Stimulated activated CD8-positive, alpha-beta memory T cell treated with anti-CD3 and anti-CD28 coated beads, Interleukin-4, amount 100 ng/mL, for 4 hours (primary cell): ENCODE measurements at regions not wholly inside any gene's neighbourhood (a gene's known extent, or its start where the extent isn't known, plus 50 kb on each side); places are given as distances from the start of the nearest gene placed in this dataset.
"Not testable (repeated sequence)": the region's sequence is repeated elsewhere in the genome, so short reads cannot be mapped to it uniquely, and the experiment has no call there.

ENCODE experiments used
- DNase-seq, 2 donors: peaks; one replicate each; pipeline ENCODE4 v3.0.0-alpha.2; 2020; ENCODE audit warnings: low read depth in 2 of 2, low spot score in 1 of 2

DNA sequence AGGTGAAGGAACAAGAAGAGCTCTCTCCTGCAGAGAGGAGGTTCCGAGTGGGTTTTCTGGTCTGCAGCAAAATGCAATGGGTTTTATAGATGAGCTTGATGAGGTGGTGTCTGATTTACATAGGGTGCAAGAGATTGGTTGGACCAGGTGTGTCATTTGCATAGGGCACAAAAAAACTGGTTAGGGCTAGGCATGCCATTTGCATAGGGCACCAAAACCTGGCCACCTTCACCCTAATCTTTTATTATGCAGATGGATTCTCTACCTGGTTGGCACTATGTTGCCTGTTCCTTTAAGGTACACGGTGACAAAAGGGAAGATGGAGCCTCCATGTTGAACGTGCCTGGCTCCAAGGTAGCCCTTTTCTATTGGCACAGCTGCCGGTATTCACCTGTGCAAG, 94.5 kb upstream of the PRKX start:
- DNase-seq = no peak

DNA sequence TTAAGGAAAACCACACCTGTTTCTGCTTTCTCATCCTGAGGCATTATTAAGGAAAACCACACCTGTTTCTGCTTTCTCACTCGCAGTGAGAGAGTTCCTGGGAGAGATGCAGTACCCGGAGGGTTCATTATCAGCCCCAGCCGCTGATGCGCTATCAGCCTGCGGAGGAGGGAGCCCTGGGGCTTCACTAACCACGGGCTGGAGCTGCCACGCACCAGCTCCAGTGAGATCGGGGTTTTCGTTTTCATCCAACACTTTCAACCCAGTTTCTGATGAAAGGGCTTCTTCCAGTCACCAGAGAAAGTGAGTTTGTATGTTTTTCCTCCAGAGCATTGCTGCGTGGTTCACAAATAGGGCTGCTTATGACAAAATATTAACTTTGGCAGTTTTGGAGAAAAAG, 93.2 kb upstream of the PRKX start:
- DNase-seq = no peak

DNA sequence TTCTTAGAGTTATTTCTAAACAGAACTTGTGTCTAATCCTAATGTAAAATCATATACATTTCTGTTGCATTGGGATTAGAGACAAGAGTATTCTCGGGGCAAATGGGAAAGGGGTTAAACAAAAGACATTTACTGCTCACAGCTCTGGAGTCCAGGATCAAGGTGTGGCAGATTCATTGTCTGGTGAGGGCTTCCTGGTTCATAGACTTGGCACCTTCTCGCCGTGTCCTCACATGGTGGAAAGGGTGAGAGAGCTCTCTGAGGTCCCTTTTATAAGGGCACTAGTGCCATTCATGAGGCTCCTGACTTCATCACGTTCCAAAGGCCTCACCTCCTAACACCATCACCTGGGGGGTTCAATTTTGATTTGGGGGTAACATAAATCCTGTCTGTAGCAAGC, 90.3 kb upstream of the PRKX start:
- DNase-seq = no peak

DNA sequence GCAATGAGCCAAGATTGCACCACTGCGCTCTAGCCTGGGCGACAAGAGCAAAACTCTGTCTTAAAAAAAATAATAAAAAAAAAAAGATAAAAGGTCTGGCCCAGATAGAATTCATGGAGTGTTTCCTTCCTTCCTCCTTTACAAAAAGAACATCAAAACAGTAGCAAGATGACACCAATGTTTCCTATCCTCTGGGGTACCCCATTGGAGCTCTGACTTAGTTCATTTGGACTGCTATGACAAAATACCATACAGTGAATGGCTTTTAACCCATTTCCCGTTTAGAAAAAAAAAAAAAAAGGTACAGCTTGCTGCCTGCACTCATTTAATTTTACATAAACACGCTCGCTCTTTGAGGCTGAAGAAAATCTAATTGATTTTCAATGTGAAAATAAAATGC, 89.9 kb upstream of the PRKX start:
- DNase-seq = no peak

DNA sequence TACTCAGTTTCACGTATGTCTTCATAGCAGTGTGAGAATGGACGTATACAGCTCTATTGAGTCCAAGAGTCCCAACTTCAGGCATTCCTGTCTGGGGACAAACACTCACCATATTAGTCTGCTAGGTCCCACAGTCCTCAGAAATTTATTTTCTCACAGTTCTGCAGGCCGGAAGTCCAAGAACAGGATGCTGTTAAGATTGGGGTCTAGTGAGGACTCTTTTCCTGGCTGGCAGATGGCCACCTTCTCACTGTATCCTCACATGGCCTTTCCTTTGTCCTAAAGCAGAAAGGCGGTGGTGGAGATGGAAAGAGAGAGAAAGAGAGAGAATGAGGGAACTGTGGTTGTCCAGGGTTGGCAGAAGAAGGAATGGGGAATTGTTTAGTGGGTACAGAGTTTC, 82.0 kb upstream of the PRKX start:
- DNase-seq = not testable (repeated sequence)

DNA sequence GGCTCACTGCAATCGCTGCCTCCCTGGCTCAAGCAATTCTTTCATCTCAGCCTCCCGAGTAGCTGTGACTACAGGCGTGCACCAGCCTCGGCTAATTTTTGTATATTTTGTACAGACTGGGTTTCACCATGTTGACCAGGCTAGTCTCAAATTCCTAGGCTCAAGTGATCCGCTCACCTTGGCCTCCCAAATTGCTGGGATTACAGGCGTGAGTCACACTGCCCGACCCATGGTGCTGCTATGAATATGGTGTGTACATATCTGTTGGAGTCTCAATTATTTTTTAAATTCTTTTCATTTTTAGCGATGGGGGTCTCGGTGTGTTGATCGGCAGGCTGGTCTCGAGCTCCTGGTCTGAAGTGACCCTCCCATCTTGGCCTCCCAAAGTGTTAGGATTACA, 78.0 kb upstream of the PRKX start:
- DNase-seq = no peak

DNA sequence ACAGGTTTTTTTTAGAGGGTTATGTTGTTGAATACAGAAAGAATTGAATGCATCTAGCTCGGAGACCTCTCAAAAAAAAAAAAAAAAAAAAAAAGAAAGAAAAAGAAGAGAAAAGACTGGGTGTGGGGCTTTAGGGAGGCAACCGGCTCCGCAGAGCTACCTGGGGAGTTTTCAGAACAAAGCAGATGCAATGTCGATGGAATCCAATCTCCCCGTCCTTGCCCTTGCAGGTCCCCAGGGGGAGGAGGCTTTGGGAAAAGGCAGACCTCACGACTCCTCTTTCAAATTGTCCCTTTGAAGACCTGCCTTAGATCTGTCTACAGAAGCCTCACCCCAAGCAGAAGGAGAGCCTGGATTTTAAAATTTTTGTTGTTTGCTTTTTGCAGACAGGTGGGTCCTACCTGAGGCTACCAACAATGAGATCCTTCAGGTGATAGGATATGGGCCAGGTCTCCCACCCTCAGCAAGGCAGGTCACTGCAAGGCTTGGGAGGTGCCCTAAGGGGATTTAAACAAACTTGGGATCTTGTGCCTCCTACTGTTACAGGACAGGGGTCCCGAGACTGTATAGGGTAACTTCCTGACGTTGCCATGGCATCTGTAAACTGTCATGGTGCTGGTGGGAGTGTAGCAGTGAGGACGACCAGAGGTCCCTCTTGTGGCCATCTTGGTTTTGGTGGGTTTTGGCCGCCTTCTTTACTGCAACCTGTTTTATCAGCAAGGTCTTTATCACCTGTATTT, 75.2 kb upstream of the PRKX start:
- no peak for DNase-seq

DNA sequence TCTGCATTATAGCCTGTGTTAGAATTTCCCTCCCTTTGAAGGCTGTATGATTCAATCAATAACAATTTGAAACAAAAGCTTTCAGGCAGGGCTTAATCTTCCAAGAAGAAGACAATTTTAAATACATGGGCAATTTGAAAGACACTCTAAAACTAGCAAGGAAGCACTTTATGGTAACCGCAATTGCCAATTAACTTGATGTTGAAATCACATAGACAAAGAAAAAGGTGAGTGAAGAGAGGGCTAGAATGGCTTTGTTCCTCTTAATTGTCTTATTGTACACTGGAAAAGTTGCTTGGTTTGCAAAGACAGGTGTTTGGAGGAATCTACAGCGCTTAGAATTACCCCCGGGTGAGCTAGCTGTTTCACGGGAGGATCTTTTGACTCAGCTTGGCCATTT, 74.4 kb upstream of the PRKX start:
- DNase-seq = no peak

DNA sequence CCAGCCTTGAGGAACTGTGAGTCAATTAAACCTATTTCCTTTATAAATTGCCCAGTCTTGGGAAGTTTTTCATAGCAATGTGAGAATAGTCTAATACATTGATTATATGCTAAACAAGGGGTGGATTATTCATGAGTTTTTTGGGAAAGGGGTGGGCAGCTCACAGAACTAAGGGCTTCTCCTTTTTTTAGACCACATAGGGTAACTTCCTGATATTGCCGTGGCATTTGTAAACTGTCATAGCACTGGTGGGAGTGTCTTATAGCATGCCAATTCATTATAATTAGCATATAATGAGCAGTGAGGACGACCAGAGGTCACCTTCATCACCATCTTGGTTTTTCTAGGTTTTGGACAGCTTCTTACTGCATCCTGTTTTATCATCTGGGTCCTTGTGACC, 72.4 kb upstream of the PRKX start:
- not testable (repeated sequence) for DNase-seq

DNA sequence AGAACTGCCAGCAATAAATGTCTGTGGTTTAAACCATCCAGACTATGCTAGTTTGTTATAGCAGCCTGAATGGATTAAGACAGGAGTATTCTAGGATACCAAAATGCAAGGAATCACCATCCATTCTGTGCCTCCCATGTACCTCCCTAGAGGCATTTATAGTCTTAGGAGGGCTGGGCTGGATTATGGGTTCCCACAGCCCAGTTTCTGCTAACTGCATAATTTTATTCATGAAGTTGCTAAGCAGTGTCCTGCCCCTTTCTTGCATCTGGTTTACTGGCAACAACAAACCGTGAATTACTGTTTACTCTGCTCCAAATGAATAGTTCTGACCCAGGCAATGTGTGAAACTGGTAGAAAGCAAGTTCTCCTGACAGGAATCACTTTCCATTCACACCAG, 67.1 kb upstream of the PRKX start:
- no peak for DNase-seq

DNA sequence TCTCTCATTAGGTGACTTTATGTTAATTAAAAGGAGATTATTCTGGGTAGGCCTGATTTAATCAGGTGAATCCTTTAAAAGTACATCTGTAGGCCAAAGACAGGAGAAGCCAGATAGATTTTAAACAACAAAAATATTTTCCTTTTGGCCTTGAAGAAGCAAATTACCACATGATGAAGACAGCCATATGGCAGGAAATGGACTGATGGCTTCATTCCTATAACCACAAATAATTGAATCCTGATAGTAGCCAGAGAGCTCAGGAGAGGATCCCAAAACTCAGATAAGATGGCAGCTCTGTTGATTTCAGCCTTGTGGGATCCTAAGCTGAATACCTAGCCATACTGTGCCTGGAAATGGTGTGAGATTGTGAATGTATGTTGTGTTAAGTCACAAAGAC, 66.1 kb upstream of the PRKX start:
- DNase-seq = no peak

DNA sequence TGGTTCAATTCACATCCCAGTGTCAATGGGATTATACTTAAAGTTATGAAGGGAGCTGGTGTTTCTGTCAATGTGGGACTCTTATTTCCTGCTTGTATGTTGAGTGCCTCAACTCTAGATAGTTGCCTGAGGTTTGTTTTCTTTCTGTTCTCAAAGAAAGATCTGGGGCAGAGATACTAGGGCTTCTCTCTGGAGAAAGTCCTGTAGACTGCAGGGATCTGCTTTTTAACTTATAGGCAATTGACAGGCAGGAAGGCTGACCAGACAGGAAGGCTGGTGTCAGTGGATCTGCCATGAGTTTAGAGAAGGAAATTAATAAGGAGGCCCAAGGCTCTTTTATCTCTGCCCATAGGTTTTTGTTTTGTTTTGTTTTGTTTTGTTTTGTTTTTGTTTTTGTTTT, 64.0 kb upstream of the PRKX start:
- no peak for DNase-seq

DNA sequence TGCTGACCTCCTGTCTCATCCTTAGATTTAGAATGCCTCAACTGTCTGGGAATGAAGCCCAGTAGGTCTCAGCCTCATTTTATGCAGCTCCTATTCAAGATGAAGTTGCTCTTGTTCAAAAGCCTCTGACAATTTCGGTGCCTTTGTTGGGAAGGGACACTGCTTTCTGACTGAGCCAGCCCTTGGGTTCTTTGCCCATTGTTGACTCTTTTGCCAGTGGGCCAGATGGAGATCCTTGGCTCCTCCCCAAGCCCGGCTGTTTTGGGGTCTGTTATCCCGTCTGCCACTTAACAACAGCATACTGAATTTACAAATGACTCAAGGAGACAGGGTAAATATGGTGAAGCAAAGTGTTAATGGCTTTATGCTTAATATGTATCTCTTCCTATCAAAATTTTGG, 58.3 kb upstream of the PRKX start:
- no peak for DNase-seq

DNA sequence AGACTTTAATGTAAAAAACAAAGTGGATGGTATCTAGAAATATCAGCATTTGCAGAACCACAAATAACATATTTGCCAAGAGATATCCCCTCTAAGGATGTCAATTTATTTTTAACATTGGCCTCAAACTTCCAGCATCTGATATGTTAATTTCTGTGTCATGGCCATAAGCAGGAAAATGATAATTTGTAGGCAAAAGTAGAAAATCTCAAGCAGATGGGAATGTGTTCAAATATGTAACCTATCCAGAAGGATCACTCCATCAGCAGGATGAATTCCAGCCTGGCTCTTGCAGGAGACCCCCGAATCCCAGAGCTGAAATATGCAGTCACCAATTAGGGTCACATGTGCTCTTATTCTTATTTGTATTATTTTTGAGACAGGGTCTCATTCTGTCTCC, 55.4 kb upstream of the PRKX start:
- DNase-seq = no peak
